ENCODE measurements at regions not wholly inside any gene's neighbourhood (a gene's known extent, or its start where the extent isn't known, plus 50 kb on each side); places are given as distances from the start of the nearest gene placed in this dataset.

DNA sequence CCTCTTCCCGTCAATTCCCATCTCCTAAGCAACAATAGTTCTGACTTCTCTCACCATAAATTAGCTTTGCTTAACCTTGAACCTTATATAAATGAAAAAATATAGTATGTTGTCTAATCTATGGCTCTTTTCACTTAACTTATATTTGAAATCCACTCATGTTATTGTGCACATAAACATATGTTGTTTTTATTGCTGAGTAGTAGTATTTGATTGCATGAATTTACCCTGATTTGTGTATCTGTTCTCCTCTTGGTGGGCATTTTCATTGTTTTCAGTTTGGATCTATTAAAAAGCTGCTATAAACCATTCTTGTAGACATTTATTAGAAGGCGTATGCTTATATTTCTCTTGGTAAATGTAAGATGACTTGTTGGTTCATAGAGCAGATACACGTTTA lies 874.3 kb upstream of the ZEB2 start:
- intact Hi-C loops (cut with micrococcal nuclease), result no loop called here
- H3K27ac Mint-ChIP-seq (ENCODE audit: low read depth, unreplicated experiment), result no peak overlapping the region
- ChIA-PET CTCF (interaction anchor here (1.2 kb wide), 1 partner anchor 42 kb away, joined by 3 read pairs; no protein-coding TSS in a partner anchor), POLR2A (no interaction called here)
- no peaks in the 10 kb centered on the region for H3K4me1 Mint-ChIP-seq (ENCODE audit: insufficient read depth, unreplicated experiment)
- no peak for DNase-seq (ENCODE audit: unreplicated experiment)
- TF ChIP-seq, protein P1, sequence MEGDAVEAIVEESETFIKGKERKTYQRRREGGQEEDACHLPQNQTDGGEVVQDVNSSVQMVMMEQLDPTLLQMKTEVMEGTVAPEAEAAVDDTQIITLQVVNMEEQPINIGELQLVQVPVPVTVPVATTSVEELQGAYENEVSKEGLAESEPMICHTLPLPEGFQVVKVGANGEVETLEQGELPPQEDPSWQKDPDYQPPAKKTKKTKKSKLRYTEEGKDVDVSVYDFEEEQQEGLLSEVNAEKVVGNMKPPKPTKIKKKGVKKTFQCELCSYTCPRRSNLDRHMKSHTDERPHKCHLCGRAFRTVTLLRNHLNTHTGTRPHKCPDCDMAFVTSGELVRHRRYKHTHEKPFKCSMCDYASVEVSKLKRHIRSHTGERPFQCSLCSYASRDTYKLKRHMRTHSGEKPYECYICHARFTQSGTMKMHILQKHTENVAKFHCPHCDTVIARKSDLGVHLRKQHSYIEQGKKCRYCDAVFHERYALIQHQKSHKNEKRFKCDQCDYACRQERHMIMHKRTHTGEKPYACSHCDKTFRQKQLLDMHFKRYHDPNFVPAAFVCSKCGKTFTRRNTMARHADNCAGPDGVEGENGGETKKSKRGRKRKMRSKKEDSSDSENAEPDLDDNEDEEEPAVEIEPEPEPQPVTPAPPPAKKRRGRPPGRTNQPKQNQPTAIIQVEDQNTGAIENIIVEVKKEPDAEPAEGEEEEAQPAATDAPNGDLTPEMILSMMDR (IDR thresholded peaks at IDR 0.05; ENCODE audit: unreplicated experiment), result no peak
- no peak overlapping the region for H3K4me3 Mint-ChIP-seq (ENCODE audit: unreplicated experiment)
- no TSS peak for BruUV-seq (replicated peaks)
- H3K9me3 Mint-ChIP-seq (ENCODE audit: unreplicated experiment), result no peaks in the 10 kb centered on the region
- no peaks in the 10 kb centered on the region for H3K27me3 Mint-ChIP-seq (ENCODE audit: insufficient read depth, unreplicated experiment)
- H3K36me3 Mint-ChIP-seq (ENCODE audit: insufficient read depth, unreplicated experiment), result no peaks in the 10 kb centered on the region

DNA sequence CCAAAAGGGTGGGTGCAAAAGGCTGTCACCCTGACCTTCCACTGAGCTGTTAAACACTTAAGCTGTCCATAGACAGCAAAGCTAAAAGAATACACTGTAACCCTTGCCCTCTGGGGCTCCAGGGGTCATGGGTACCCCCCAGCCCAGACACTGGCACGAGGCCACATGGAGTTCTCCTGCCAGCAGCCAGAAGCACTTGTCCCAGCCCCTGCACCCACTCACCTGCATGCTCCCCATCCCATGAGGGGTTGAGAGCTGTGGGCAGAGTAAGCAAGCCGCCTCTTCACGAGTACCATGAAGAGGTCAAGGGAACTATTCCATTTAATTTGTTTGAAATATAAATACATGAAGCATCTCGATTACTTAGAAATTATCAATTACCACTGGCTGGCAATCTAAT lies 867.1 kb upstream of the ZEB2 start:
- CTCF ChIA-PET, result no interaction called here

DNA sequence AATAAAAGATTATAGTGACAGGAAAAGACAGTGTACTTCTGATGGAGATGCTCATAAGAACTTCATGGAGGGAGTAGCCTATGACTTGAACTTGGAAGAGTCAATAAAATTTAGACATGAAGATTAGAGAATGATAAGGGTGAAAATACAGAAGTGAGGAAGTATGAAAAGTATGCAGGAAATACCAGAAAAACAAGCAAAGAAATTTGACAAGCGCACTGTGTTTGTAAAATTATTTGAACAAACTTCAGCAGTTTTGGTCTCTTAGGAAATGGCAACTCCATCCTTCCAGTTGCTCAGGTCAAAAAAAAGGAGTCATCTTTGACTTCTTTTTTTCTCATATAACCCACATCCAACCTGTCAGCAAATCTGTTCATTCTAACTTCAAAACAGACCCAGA lies 864.0 kb upstream of the ZEB2 start:
- Mint-ChIP-seq H3K4me1 (ENCODE audit: insufficient read depth, unreplicated experiment) (peaks cover 7% of the 10 kb centered on the region), H3K4me3 (ENCODE audit: unreplicated experiment) (no peak overlapping the region), H3K9me3 (ENCODE audit: unreplicated experiment) (peaks cover 7% of the 10 kb centered on the region), H3K27ac (ENCODE audit: low read depth, unreplicated experiment) (peak overlapping the region; percentile 32), H3K27me3 (ENCODE audit: insufficient read depth, unreplicated experiment) (no peaks in the 10 kb centered on the region), H3K36me3 (ENCODE audit: insufficient read depth, unreplicated experiment) (no peaks in the 10 kb centered on the region)
- TF ChIP-seq, protein P1 (IDR thresholded peaks at IDR 0.05; ENCODE audit: unreplicated experiment), result no peak
- no TSS peak for BruUV-seq (replicated peaks)
- intact Hi-C loops (cut with micrococcal nuclease), result loop anchor here (10.0 kb wide), 1 partner anchor 91 kb away; no protein-coding TSS in a partner anchor
- CTCF ChIA-PET, result no interaction called here
- POLR2A ChIA-PET, result no interaction called here
- no peak for DNase-seq (ENCODE audit: unreplicated experiment)

More for the DNA sequence above, 867.1 kb upstream of the ZEB2 start:
- Mint-ChIP-seq H3K27me3 (ENCODE audit: insufficient read depth, unreplicated experiment) (no peaks in the 10 kb centered on the region), H3K27ac (ENCODE audit: low read depth, unreplicated experiment) (no peak overlapping the region), H3K4me1 (ENCODE audit: insufficient read depth, unreplicated experiment) (no peaks in the 10 kb centered on the region), H3K4me3 (ENCODE audit: unreplicated experiment) (no peak overlapping the region), H3K36me3 (ENCODE audit: insufficient read depth, unreplicated experiment) (no peaks in the 10 kb centered on the region), H3K9me3 (ENCODE audit: unreplicated experiment) (peaks cover 7% of the 10 kb centered on the region)
- TF ChIP-seq, protein P1 (IDR thresholded peaks at IDR 0.05; ENCODE audit: unreplicated experiment), result no peak
- intact Hi-C loops (cut with micrococcal nuclease), result loop anchor here (10.0 kb wide), 1 partner anchor 88 kb away; no protein-coding TSS in a partner anchor
- DNase-seq (ENCODE audit: unreplicated experiment), result no peak
- POLR2A ChIA-PET, result no interaction called here
- no TSS peak for BruUV-seq (replicated peaks)

DNA sequence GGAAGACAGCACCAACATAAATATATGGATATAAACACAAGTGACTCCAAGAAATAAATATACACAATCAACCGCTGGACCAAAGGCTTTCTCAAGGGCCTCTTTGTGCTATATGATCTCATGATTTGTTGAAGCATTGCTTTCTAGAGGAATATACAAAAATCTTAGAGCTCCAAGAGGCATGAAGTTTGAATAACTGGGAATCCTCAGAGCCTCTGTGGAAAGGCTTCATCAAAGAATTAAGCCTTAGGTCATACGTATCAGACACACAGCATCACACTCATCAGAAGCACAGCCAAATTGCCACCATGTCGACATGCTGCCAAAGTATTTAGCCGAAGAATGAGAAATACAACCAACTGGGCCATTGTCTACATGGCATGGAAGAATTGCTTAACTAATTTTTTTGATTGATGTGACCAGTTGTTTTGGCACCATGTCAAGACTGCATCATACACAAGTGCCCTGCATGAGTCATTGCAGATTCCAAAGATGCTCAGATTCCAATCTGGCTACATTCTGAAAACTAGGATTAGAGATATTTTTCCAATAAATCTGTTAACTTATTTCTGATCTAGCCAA lies 860.6 kb upstream of the ZEB2 start:
- CTCF ChIA-PET, result no interaction called here
- intact Hi-C loops (cut with micrococcal nuclease), result loop anchor here (10.0 kb wide), 1 partner anchor 94 kb away; no protein-coding TSS in a partner anchor
- H3K9me3 Mint-ChIP-seq (ENCODE audit: unreplicated experiment), result peaks cover 7% of the 10 kb centered on the region
- no peaks in the 10 kb centered on the region for H3K36me3 Mint-ChIP-seq (ENCODE audit: insufficient read depth, unreplicated experiment)
- no peaks in the 10 kb centered on the region for H3K27me3 Mint-ChIP-seq (ENCODE audit: insufficient read depth, unreplicated experiment)
- TF ChIP-seq, protein P1 (IDR thresholded peaks at IDR 0.05; ENCODE audit: unreplicated experiment), result no peak
- DNase-seq (ENCODE audit: unreplicated experiment), result peak; percentile 96
- POLR2A ChIA-PET, result interaction anchor here (0.7 kb wide), 1 partner anchor 55 kb away, joined by 3 read pairs; no protein-coding TSS in a partner anchor
- BruUV-seq (replicated peaks), result no TSS peak
- peaks cover 7% of the 10 kb centered on the region for H3K4me1 Mint-ChIP-seq (ENCODE audit: insufficient read depth, unreplicated experiment)
- H3K27ac Mint-ChIP-seq (ENCODE audit: low read depth, unreplicated experiment), result no peak overlapping the region
- H3K4me3 Mint-ChIP-seq (ENCODE audit: unreplicated experiment), result no peak overlapping the region

All from MCF 10A (cell line).